MM.1S (cell line): ENCODE measurements at regions not wholly inside any gene's neighbourhood (a gene's known extent, or its start where the extent isn't known, plus 50 kb on each side); places are given as distances from the start of the nearest gene placed in this dataset.

Source experiments
- DNase-seq: peaks from one replicate; pipeline ENCODE4 v3.0.0-alpha.2; 2015
- H2AFZ ChIP-seq: fragments of 300-600 bp; sonication (generic); 2 replicates; pipeline ENCODE4 v1.6.0; 2016; ENCODE audit warnings: antibody characterized with exemption, low read length
- H3F3A ChIP-seq: fragments of 300-600 bp; sonication (generic); 2 replicates; pipeline ENCODE4 v1.6.1; 2016; ENCODE audit warnings: mild to moderate bottlenecking, antibody characterized with exemption, low read length, moderate library complexity, mixed read lengths; ENCODE audit not compliant: insufficient read depth
- H3K27ac ChIP-seq: fragments of 300-600 bp; sonication (generic); 2 replicates; pipeline ENCODE4 v1.5.1; 2016; ENCODE audit warnings: mild to moderate bottlenecking, low read length
- H3K27me3 ChIP-seq: fragments of 300-600 bp; sonication (generic); replicated peaks from 2 replicates; pipeline ENCODE4 v1.6.0; 2016; ENCODE audit warnings: low read length; ENCODE audit not compliant: insufficient read depth
- H3K36me3 ChIP-seq: fragments of 300-600 bp; sonication (generic); replicated peaks from 2 replicates; pipeline ENCODE4 v1.6.1; 2016; ENCODE audit warnings: mild to moderate bottlenecking, low read length, mixed read lengths; ENCODE audit not compliant: insufficient read depth
- H3K4me1 ChIP-seq: fragments of 300-600 bp; sonication (generic); 2 replicates; pipeline ENCODE4 v1.6.1; 2016; ENCODE audit warnings: low read length, mixed read lengths
- H3K4me2 ChIP-seq: fragments of 300-600 bp; sonication (generic); 2 replicates; pipeline ENCODE4 v1.6.0; 2016; ENCODE audit warnings: low read depth, low read length
- H3K4me3 ChIP-seq: fragments of 300-600 bp; sonication (generic); 2 replicates; pipeline ENCODE4 v1.5.1; 2016; ENCODE audit warnings: low read length, mixed read lengths
- H3K79me2 ChIP-seq: fragments of 300-600 bp; sonication (generic); 2 replicates; pipeline ENCODE4 v1.6.1; 2016; ENCODE audit warnings: mixed run types, low read length, mixed read lengths
- H3K9ac ChIP-seq: fragments of 300-600 bp; sonication (generic); 2 replicates; pipeline ENCODE4 v1.6.1; 2016; ENCODE audit warnings: low read length, mixed read lengths
- H3K9me2 ChIP-seq: fragments of 300-600 bp; sonication (generic); replicated peaks from 2 replicates; pipeline ENCODE4 v1.6.1; 2016; ENCODE audit warnings: mild to moderate bottlenecking, low read length, mixed read lengths; ENCODE audit not compliant: insufficient read depth
- H3K9me3 ChIP-seq: fragments of 300-600 bp; sonication (generic); replicated peaks from 2 replicates; pipeline ENCODE4 v1.6.1; 2016; ENCODE audit warnings: mild to moderate bottlenecking, low read length, mixed read lengths; ENCODE audit not compliant: insufficient read depth
- H4K20me1 ChIP-seq: fragments of 300-600 bp; sonication (generic); 2 replicates; pipeline ENCODE4 v1.6.1; 2016; ENCODE audit warnings: mild to moderate bottlenecking, low read length, moderate library complexity, mixed read lengths; ENCODE audit not compliant: insufficient read depth
- EZH2 ChIP-seq: fragments of 300-600 bp; sonication (generic); optimal IDR thresholded peaks from 2 replicates; pipeline ENCODE3; 2017; ENCODE audit warnings: low read depth, mild to moderate bottlenecking, antibody characterized with exemption, low read length, mixed read lengths
- EZH2phosphoT487 ChIP-seq: fragments of 300-600 bp; sonication (generic); IDR thresholded peaks from 2 replicates; pipeline ENCODE4 v1.6.1; 2018; ENCODE audit warnings: antibody characterized with exemption, low read length
- TF ChIP-seq, protein P1 (sequence below): fragments of 300-600 bp; sonication (generic); IDR thresholded peaks from 2 replicates; pipeline ENCODE4 v1.5.1; 2016; ENCODE audit warnings: antibody characterized with exemption, low read length, mixed read lengths

DNA sequence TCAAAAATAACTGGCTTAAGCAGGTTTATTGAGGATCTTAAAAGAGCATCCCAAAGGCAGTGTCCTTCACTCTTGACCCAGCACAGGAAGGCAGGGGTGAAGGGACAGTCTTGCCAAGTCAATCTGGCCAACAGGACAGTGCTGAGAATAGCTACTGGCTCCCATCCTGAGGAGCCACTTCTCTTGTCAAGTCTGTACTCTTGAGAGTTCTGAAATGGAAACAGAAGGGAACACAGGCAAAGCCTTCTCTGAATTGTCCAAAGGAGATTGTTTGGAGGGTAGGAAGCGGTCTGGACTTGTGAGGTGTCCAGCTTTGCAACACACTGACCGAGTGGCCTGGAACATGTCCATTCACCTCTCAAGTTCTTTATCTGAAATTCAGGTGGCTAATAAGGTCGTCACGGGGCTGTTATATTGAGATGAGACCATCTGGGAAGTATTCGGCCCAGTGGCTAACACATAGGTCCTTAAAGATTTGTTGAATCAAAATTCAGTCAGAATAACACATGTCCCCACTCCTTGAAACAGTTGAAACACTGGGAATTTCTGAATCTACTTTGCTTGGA is 99.5 kb upstream of the FHL2 start:
- TF ChIP-seq EZH2phosphoT487 (no peak), EZH2 (no peak)
- TF ChIP-seq, protein P1, sequence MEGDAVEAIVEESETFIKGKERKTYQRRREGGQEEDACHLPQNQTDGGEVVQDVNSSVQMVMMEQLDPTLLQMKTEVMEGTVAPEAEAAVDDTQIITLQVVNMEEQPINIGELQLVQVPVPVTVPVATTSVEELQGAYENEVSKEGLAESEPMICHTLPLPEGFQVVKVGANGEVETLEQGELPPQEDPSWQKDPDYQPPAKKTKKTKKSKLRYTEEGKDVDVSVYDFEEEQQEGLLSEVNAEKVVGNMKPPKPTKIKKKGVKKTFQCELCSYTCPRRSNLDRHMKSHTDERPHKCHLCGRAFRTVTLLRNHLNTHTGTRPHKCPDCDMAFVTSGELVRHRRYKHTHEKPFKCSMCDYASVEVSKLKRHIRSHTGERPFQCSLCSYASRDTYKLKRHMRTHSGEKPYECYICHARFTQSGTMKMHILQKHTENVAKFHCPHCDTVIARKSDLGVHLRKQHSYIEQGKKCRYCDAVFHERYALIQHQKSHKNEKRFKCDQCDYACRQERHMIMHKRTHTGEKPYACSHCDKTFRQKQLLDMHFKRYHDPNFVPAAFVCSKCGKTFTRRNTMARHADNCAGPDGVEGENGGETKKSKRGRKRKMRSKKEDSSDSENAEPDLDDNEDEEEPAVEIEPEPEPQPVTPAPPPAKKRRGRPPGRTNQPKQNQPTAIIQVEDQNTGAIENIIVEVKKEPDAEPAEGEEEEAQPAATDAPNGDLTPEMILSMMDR: no peak
- no peak overlapping the region for H3K4me2 ChIP-seq

DNA sequence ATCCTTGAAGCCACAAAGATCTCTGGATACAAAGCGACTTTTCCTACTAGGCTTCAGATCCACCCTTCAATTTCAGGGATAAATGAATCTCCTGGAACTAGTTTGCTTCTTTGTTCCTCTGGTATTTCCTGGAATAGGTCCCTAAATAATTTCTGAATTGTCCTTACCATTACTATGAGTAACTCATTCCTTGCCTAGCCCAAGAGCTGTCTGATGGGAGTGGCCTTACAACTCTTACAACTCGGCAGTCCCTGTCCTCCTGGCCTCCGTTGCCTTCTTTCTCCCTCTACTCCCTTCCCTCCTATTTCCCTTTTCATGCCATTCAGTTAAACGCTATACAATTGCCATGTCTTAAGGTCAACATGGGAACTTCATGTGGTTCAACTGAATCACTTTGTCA is 98.2 kb upstream of the FHL2 start:
- TF ChIP-seq EZH2phosphoT487 (no peak), EZH2 (no peak)
- TF ChIP-seq, protein P1: no peak
- DNase-seq: no peak
- Histone ChIP-seq H3K4me2 (no peak overlapping the region), H3K79me2 (no peaks in the 10 kb centered on the region), H3K9ac (no peak overlapping the region), H3K27ac (no peak overlapping the region), H3K36me3 (no peaks in the 10 kb centered on the region), H3F3A (no peaks in the 10 kb centered on the region), H3K9me3 (no peaks in the 10 kb centered on the region), H3K4me3 (no peak overlapping the region), H3K4me1 (no peaks in the 10 kb centered on the region), H4K20me1 (no peaks in the 10 kb centered on the region), H3K9me2 (no peaks in the 10 kb centered on the region), H3K27me3 (no peaks in the 10 kb centered on the region), H2AFZ (no peak overlapping the region)

More for the DNA sequence above, 99.5 kb upstream of the FHL2 start:
- Histone ChIP-seq H3K9ac (no peak overlapping the region), H3F3A (no peaks in the 10 kb centered on the region), H3K4me3 (no peak overlapping the region), H3K27me3 (no peaks in the 10 kb centered on the region), H3K36me3 (no peaks in the 10 kb centered on the region), H4K20me1 (no peaks in the 10 kb centered on the region), H3K79me2 (no peaks in the 10 kb centered on the region), H2AFZ (no peak overlapping the region), H3K4me1 (no peaks in the 10 kb centered on the region), H3K27ac (no peak overlapping the region), H3K9me2 (no peaks in the 10 kb centered on the region), H3K9me3 (no peaks in the 10 kb centered on the region)
- DNase-seq: no peak

- H3K27me3 ChIP-seq: no peaks in the 10 kb centered on the region
- H4K20me1 ChIP-seq: no peaks in the 10 kb centered on the region
- H3K27ac ChIP-seq: no peak overlapping the region
- DNase-seq: no peak
- no peaks in the 10 kb centered on the region for H3K4me1 ChIP-seq
- H3K4me3 ChIP-seq: no peak overlapping the region
- no peaks in the 10 kb centered on the region for H3K9me2 ChIP-seq
- TF ChIP-seq EZH2: no peak
- TF ChIP-seq EZH2phosphoT487: no peak
- TF ChIP-seq, protein P1: no peak
- no peaks in the 10 kb centered on the region for H3K9me3 ChIP-seq
- H3K4me2 ChIP-seq: no peak overlapping the region
- no peak overlapping the region for H3K9ac ChIP-seq
- H3K79me2 ChIP-seq: no peaks in the 10 kb centered on the region
- no peaks in the 10 kb centered on the region for H3K36me3 ChIP-seq
- no peak overlapping the region for H2AFZ ChIP-seq
- H3F3A ChIP-seq: no peaks in the 10 kb centered on the region
Observed at GRCh38 chr2:105496271-105496670, 97.4 kb upstream of the FHL2 start.
